ENCODE measurements at regions not wholly inside any gene's neighbourhood (a gene's known extent, or its start where the extent isn't known, plus 50 kb on each side); places are given as distances from the start of the nearest gene placed in this dataset.

- TF ChIP-seq ZFP37 (CRISPR knock-in tag; IDR thresholded peaks at IDR 0.05; ENCODE audit: borderline replicate concordance) (no peak), ZMAT3 (CRISPR knock-in tag; conservative IDR thresholded peaks at IDR 0.05) (no peak), MAX (IDR thresholded peaks at IDR 0.05) (no peak)
These were observed 717.9 kb downstream of the DIAPH3 start for GRCh38 chr13:59445812-59446211.

All from HepG2 (cell line).